Endothelial cell of umbilical vein (primary cell): ENCODE measurements at regions not wholly inside any gene's neighbourhood (a gene's known extent, or its start where the extent isn't known, plus 50 kb on each side); places are given as distances from the start of the nearest gene placed in this dataset.

Experiments
- CTCF ChIP-seq, 2 donors: IDR thresholded peaks; 1 replicate in 1 of 2; 2 replicates in 1 of 2; pipeline ENCODE4 v1.5.1; 2011; ENCODE audit warnings: low read length in 2 of 2, mild to moderate bottlenecking in 2 of 2, moderate library complexity in 2 of 2, control low read depth in 1 of 2, inconsistent platforms in 1 of 2, low read depth in 1 of 2; ENCODE audit not compliant: insufficient read depth in 1 of 2; ENCODE audit errors: extremely low read depth in 1 of 2
- EZH2 ChIP-seq: IDR thresholded peaks from 2 replicates; pipeline ENCODE4 v1.6.1; 2012; ENCODE audit warnings: borderline replicate concordance, low read depth, mild to moderate bottlenecking, moderate library complexity, low read length, inconsistent platforms; ENCODE audit not compliant: severe bottlenecking
- TF ChIP-seq, protein P1 (sequence below): IDR thresholded peaks from 2 replicates; pipeline ENCODE4 v1.6.1; 2011; ENCODE audit not compliant: insufficient read depth, insufficient read length

GRCh38 chr13:106156468-106156867 lies 379.0 kb downstream of the EFNB2 start:
- TF ChIP-seq, protein P1, sequence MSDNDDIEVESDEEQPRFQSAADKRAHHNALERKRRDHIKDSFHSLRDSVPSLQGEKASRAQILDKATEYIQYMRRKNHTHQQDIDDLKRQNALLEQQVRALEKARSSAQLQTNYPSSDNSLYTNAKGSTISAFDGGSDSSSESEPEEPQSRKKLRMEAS = no peak
- TF ChIP-seq CTCF (IDR thresholded peaks at IDR 0.05; ENCODE audit: extremely low read depth in 1 of 2, insufficient read depth in 1 of 2, low read depth in 1 of 2, low read length in 2 of 2) (no peak), EZH2 (no peak)
